BJ (cell line): ENCODE measurements at regions not wholly inside any gene's neighbourhood (a gene's known extent, or its start where the extent isn't known, plus 50 kb on each side); places are given as distances from the start of the nearest gene placed in this dataset.
A peak's percentile ranks its signal among the peaks of the same experiment; 100 is the strongest.

Source experiments
- CTCF ChIA-PET: fragments of 350-600 bp; formaldehyde crosslinking; extraction: SDS; loops from one replicate; lab custom pipeline; 2021; ENCODE audit warnings: antibody characterized with exemption, inconsistent platforms; lab: Yijun Ruan, JAX
- POLR2A ChIA-PET: fragments of 300-600 bp; sonication (Branson Sonifier 250); formaldehyde crosslinking; extraction: SDS; loops from one replicate; lab custom pipeline; 2021; ENCODE audit warnings: antibody characterized with exemption; lab: Charles Lee
- DNase-seq: peaks from one replicate; pipeline ENCODE4 v3.0.0-alpha.2; 2011; ENCODE audit warnings: low read depth
- H3K27me3 ChIP-seq: 2 replicates; pipeline ENCODE4 v1.6.0; 2011; ENCODE audit warnings: low read length; ENCODE audit not compliant: control insufficient read depth, insufficient read depth
- H3K36me3 ChIP-seq: 2 replicates; pipeline ENCODE4 v1.5.1; 2011; ENCODE audit warnings: low read length; ENCODE audit not compliant: control insufficient read depth, insufficient read depth
- H3K4me3 ChIP-seq: 2 replicates; pipeline ENCODE4 v1.5.1; 2011; ENCODE audit warnings: low read depth, mild to moderate bottlenecking, control low read depth, low read length
- TF ChIP-seq, protein P1 (sequence below): IDR thresholded peaks from 2 replicates; pipeline ENCODE4 v1.5.1; 2011; ENCODE audit warnings: low read depth, mild to moderate bottlenecking, control low read depth, inconsistent platforms, low read length, moderate library complexity; ENCODE audit not compliant: insufficient read depth

- CTCF ChIA-PET: no interaction called here
Observed at GRCh38 chr3:178201714-178202113, 334.5 kb upstream of the KCNMB2 start.

GRCh38 chr3:178202194-178202593, 334.0 kb upstream of the KCNMB2 start:
- POLR2A ChIA-PET: no interaction called here
- TF ChIP-seq, protein P1, sequence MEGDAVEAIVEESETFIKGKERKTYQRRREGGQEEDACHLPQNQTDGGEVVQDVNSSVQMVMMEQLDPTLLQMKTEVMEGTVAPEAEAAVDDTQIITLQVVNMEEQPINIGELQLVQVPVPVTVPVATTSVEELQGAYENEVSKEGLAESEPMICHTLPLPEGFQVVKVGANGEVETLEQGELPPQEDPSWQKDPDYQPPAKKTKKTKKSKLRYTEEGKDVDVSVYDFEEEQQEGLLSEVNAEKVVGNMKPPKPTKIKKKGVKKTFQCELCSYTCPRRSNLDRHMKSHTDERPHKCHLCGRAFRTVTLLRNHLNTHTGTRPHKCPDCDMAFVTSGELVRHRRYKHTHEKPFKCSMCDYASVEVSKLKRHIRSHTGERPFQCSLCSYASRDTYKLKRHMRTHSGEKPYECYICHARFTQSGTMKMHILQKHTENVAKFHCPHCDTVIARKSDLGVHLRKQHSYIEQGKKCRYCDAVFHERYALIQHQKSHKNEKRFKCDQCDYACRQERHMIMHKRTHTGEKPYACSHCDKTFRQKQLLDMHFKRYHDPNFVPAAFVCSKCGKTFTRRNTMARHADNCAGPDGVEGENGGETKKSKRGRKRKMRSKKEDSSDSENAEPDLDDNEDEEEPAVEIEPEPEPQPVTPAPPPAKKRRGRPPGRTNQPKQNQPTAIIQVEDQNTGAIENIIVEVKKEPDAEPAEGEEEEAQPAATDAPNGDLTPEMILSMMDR: no peak

More at GRCh38 chr3:178201714-178202113, 334.5 kb upstream of the KCNMB2 start:
- no peaks in the 10 kb centered on the region for H3K27me3 ChIP-seq
- DNase-seq: no peak
- POLR2A ChIA-PET: no interaction called here
- no peak overlapping the region for H3K4me3 ChIP-seq
- no peaks in the 10 kb centered on the region for H3K36me3 ChIP-seq
- TF ChIP-seq, protein P1: no peak

DNA sequence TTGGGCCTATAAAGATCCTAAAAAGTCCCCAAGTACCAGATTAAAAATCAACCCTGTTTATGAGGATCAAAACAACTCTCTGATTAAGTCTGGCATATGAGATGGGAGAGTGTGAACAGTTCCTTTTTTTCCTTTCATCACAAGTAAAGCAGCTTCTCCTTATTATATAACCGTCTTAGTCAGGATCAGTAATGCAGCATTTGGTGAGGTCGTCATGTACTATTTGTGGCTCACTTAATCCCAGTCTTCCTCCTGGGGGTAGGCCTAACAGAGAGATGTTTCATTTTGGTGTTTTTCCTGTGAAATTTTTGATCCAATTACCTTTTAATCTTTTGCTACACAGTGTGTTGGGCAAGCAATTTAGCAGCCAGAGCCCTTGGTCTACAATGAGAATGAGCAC, 333.1 kb upstream of the KCNMB2 start:
- no peak overlapping the region for H3K4me3 ChIP-seq
- TF ChIP-seq, protein P1: no peak
- H3K36me3 ChIP-seq: no peaks in the 10 kb centered on the region
- POLR2A ChIA-PET: no interaction called here
- no peak for DNase-seq
- CTCF ChIA-PET: no interaction called here
- H3K27me3 ChIP-seq: no peaks in the 10 kb centered on the region

More at GRCh38 chr3:178202194-178202593, 334.0 kb upstream of the KCNMB2 start:
- no peaks in the 10 kb centered on the region for H3K27me3 ChIP-seq
- no peak overlapping the region for H3K4me3 ChIP-seq
- DNase-seq: no peak
- H3K36me3 ChIP-seq: no peaks in the 10 kb centered on the region
- CTCF ChIA-PET: no interaction called here

- Histone ChIP-seq H3K27me3 (no peaks in the 10 kb centered on the region), H3K4me3 (no peak overlapping the region), H3K36me3 (no peaks in the 10 kb centered on the region)
- ChIA-PET POLR2A (no interaction called here), CTCF (no interaction called here)
- DNase-seq: no peak
- TF ChIP-seq, protein P1: no peak
Observed at GRCh38 chr3:178203650-178204049, 332.6 kb upstream of the KCNMB2 start.

DNA sequence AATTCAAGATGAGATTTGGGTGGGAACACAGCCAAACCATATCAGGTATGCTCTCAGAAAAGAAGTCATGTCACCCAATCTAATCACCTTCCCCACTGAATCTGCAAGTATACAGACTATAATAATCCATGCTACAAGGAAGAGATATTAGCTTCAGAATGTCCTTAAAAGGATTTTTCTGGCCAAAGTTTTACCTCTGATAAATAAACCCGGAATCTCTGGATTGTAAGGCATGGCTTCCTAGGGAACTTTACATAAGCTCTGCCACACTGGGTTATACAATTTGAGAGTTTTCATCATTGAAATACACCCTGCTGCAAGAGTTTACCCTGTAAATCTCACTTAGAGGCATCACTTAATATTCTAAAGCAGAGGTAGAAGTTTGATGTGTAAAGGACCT, 330.5 kb upstream of the KCNMB2 start:
- TF ChIP-seq, protein P1: no peak
- DNase-seq: peak; percentile 19
- H3K36me3 ChIP-seq: no peaks in the 10 kb centered on the region
- no peak overlapping the region for H3K4me3 ChIP-seq
- ChIA-PET POLR2A (interaction anchor here (0.6 kb wide), 1 partner anchor 20 kb away, joined by 7 read pairs; no protein-coding TSS in a partner anchor), CTCF (no interaction called here)
- no peaks in the 10 kb centered on the region for H3K27me3 ChIP-seq
